ENCODE measurements at regions not wholly inside any gene's neighbourhood (a gene's known extent, or its start where the extent isn't known, plus 50 kb on each side); places are given as distances from the start of the nearest gene placed in this dataset.

GRCh38 chr2:56475191-56475590, 291.4 kb downstream of the CCDC85A start:
- no peak for DNase-seq (ENCODE audit: extremely low read depth, low read depth)
- TF ChIP-seq CTCF (IDR thresholded peaks at IDR 0.05; ENCODE audit: low read depth, low read length), result no peak

GRCh38 chr2:56476509-56477071, 292.8 kb downstream of the CCDC85A start:
- TF ChIP-seq CTCF (IDR thresholded peaks at IDR 0.05; ENCODE audit: low read depth, low read length), result no peak
- no peak for DNase-seq (ENCODE audit: extremely low read depth, low read depth)

GRCh38 chr2:56478027-56478426, 294.2 kb downstream of the CCDC85A start:
- DNase-seq (ENCODE audit: extremely low read depth, low read depth), result no peak
- no peak for TF ChIP-seq CTCF (IDR thresholded peaks at IDR 0.05; ENCODE audit: low read depth, low read length)

- no peak for DNase-seq (ENCODE audit: extremely low read depth, low read depth)
- TF ChIP-seq CTCF (IDR thresholded peaks at IDR 0.05; ENCODE audit: low read depth, low read length), result no peak
Measured at GRCh38 chr2:56483081-56483480, 299.3 kb downstream of the CCDC85A start.

- DNase-seq (ENCODE audit: extremely low read depth, low read depth), result no peak
- no peak for TF ChIP-seq CTCF (IDR thresholded peaks at IDR 0.05; ENCODE audit: low read depth, low read length)
Measured at GRCh38 chr2:56484906-56485305, 301.1 kb downstream of the CCDC85A start.

- TF ChIP-seq CTCF (IDR thresholded peaks at IDR 0.05; ENCODE audit: low read depth, low read length), result no peak
- DNase-seq (ENCODE audit: extremely low read depth, low read depth), result no peak
Measured at GRCh38 chr2:56500317-56500716, 316.5 kb downstream of the CCDC85A start.

GRCh38 chr2:56502616-56503015, 318.8 kb downstream of the CCDC85A start:
- DNase-seq (ENCODE audit: extremely low read depth, low read depth), result no peak
- no peak for TF ChIP-seq CTCF (IDR thresholded peaks at IDR 0.05; ENCODE audit: low read depth, low read length)

Data from AG09319 (cell line).